ENCODE measurements at regions not wholly inside any gene's neighbourhood (a gene's known extent, or its start where the extent isn't known, plus 50 kb on each side); places are given as distances from the start of the nearest gene placed in this dataset.

DNA sequence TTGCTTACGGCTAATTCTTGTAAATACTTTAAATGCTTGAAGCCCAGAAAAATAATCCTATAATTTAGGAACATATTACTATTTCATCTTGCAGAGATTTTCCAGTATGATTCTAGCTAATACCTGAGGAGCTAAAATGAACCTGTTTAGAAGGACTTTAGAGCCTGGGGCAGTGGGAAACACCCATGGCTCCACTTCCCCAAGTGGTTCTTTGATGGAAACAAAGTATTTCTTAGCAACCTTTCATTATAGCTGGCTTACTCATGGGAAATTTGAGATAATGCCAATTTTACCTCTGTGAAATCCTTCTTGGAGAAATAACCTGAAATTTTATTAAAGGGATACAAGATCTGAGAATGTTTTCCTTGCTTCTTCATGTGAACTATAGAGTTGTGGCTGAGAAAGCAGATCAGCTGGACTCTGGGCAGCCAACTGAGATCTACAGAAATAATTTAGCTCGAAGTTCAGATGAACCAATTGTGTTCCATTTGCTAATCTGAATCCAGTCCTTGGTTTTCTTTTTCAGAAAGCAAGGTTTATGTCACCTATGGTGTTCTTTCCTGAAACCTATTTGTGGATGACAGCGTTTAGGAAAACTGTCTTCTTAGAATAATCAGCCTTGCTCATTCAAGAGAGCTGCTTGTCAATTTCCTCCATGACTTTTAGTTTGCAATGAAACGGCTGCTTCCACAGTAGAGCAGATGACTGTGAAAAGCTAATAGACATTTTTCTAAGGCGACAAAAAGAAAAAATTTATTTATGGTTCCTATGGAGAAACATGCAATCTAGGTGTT, 141.8 kb upstream of the CPM start:
- Histone ChIP-seq H3K27me3 (no peaks in the 10 kb centered on the region), H3K27ac (no peak overlapping the region), H3K4me3 (no peak overlapping the region), H3K4me1 (no peaks in the 10 kb centered on the region), H3K9me3 (no peaks in the 10 kb centered on the region), H3K36me3 (no peaks in the 10 kb centered on the region)
- no peak for TF ChIP-seq POLR2A (IDR thresholded peaks at IDR 0.05)
- TF ChIP-seq, protein P1, sequence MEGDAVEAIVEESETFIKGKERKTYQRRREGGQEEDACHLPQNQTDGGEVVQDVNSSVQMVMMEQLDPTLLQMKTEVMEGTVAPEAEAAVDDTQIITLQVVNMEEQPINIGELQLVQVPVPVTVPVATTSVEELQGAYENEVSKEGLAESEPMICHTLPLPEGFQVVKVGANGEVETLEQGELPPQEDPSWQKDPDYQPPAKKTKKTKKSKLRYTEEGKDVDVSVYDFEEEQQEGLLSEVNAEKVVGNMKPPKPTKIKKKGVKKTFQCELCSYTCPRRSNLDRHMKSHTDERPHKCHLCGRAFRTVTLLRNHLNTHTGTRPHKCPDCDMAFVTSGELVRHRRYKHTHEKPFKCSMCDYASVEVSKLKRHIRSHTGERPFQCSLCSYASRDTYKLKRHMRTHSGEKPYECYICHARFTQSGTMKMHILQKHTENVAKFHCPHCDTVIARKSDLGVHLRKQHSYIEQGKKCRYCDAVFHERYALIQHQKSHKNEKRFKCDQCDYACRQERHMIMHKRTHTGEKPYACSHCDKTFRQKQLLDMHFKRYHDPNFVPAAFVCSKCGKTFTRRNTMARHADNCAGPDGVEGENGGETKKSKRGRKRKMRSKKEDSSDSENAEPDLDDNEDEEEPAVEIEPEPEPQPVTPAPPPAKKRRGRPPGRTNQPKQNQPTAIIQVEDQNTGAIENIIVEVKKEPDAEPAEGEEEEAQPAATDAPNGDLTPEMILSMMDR (IDR thresholded peaks at IDR 0.05), result no peak
- no peak for DNase-seq

DNA sequence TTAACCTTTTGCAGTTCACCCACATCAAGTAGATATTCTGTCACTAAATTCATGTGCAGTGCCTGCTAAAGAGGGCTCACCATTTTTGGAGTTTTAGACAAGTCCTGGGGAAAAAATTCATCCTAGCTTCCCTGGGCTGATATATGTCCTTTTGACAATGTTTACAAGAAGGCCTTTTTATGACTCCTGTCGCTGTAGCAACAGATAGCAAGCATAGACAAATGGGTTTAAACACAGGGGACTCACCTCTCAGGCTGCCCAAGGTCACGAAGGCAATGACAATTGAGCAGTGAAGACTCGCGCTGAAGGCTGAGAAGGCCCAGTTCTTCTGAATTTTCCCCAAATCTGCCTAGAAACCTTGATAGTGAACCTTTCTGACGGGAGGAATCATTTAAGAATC, 150.7 kb upstream of the CPM start:
- TF ChIP-seq, protein P1 (IDR thresholded peaks at IDR 0.05), result no peak
- no peak for TF ChIP-seq POLR2A (IDR thresholded peaks at IDR 0.05)
- Histone ChIP-seq H3K4me3 (no peak overlapping the region), H3K9me3 (no peaks in the 10 kb centered on the region), H3K27me3 (no peaks in the 10 kb centered on the region), H3K4me1 (no peaks in the 10 kb centered on the region), H3K27ac (no peak overlapping the region), H3K36me3 (no peaks in the 10 kb centered on the region)
- DNase-seq, result no peak

DNA sequence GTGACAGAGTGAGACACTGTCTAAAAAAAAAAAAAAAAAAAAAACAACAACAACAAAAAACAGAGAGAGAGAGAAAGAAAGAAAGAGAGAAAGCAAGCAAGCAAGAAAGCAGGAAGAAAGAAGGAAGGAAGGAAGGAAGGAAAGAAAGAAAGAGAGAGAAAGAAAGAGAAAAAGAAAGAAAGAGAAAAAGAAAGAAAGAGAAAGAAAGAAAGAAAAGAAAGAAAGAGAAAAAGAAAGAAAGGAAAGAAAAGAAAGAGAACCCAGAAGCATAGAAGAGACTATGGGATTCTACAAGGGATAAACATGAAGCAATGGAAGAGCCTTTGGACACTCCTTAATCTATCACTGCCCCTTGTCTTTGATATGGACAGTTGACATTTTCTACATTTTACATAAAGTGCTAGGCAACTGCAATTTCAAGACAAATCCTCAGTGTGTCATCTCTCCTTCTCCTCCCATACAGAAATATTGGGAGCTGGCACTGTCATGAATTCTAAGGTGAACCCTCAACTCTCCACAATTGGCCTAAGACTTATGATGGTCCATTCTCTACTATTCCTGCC, 151.9 kb upstream of the CPM start:
- Histone ChIP-seq H3K27me3 (no peaks in the 10 kb centered on the region), H3K9me3 (no peaks in the 10 kb centered on the region), H3K36me3 (no peaks in the 10 kb centered on the region), H3K4me1 (no peaks in the 10 kb centered on the region), H3K27ac (no peak overlapping the region), H3K4me3 (no peak overlapping the region)
- DNase-seq, result no peak
- TF ChIP-seq, protein P1 (IDR thresholded peaks at IDR 0.05), result no peak
- TF ChIP-seq POLR2A (IDR thresholded peaks at IDR 0.05), result no peak

DNA sequence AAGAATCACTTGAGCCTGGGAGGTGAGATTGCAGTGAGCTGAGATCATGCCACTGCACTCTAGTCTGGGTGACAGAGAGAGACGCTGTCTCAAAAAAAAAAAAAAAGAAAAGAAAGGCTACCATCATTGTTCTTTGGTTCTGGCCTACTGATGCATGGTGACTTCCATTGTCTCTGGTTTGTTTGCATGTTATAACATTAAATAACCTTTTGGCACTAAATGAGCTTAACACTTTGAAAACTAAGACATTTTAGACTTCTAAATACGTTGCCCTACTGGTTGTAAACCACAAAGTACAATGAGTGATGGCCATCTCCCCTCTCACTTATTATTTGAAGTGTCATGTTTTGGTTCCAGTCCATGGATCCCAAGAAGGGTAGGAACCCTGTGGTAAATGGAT, 152.9 kb upstream of the CPM start:
- H3K27ac ChIP-seq, result no peak overlapping the region
- TF ChIP-seq POLR2A (IDR thresholded peaks at IDR 0.05), result no peak
- TF ChIP-seq, protein P1 (IDR thresholded peaks at IDR 0.05), result no peak
- no peaks in the 10 kb centered on the region for H3K27me3 ChIP-seq
- H3K4me3 ChIP-seq, result no peak overlapping the region
- no peaks in the 10 kb centered on the region for H3K9me3 ChIP-seq
- H3K4me1 ChIP-seq, result no peaks in the 10 kb centered on the region
- no peaks in the 10 kb centered on the region for H3K36me3 ChIP-seq
- DNase-seq, result no peak

DNA sequence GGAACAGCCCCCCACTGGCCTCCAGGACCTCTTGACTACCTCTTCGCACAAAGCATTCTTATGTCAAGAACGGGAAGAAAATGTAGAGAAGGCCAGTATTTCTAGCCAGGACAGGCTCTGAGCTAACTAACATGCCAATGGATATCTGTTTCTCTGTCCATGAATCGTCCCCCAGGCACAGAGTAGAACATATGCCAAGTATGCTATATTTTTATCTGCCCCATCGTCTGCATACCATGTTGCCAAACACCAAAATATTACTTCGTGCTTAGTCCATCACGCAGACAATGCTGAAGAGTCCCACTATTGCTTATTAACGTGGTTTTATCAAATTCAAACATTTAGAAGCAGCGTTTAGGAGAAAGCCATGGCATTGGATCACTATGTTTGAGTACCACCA, 151.4 kb upstream of the CPSF6 start:
- Histone ChIP-seq H3K27ac (no peak overlapping the region), H3K4me3 (no peak overlapping the region), H3K36me3 (no peaks in the 10 kb centered on the region), H3K9me3 (no peaks in the 10 kb centered on the region), H3K27me3 (no peaks in the 10 kb centered on the region), H3K4me1 (no peaks in the 10 kb centered on the region)
- no peak for TF ChIP-seq POLR2A (IDR thresholded peaks at IDR 0.05)
- TF ChIP-seq, protein P1 (IDR thresholded peaks at IDR 0.05), result no peak
- no peak for DNase-seq

Measured in Peyer's patch (tissue), 4 donors.